ENCODE measurements at regions not wholly inside any gene's neighbourhood (a gene's known extent, or its start where the extent isn't known, plus 50 kb on each side); places are given as distances from the start of the nearest gene placed in this dataset.

- TF ChIP-seq SUZ12 (IDR thresholded peaks at IDR 0.05) (no peak), FOXM1 (IDR thresholded peaks at IDR 0.05; ENCODE audit: borderline replicate concordance) (no peak), TARDBP (IDR thresholded peaks at IDR 0.05) (no peak), ELF4 (IDR thresholded peaks at IDR 0.05) (no peak), HDGF (IDR thresholded peaks at IDR 0.05; ENCODE audit: borderline replicate concordance) (no peak), NFRKB (IDR thresholded peaks at IDR 0.05) (no peak), ZNF384 (IDR thresholded peaks at IDR 0.05) (no peak)
These were observed 119.2 kb upstream of the C11orf87 start for GRCh38 chr11:109302591-109303334.
